Gastrocnemius medialis (tissue), 4 donors: ENCODE measurements at regions not wholly inside any gene's neighbourhood (a gene's known extent, or its start where the extent isn't known, plus 50 kb on each side); places are given as distances from the start of the nearest gene placed in this dataset.
"Not testable (repeated sequence)": the region's sequence is repeated elsewhere in the genome, so short reads cannot be mapped to it uniquely, and the experiment has no call there.

Source experiments
- CTCF ChIP-seq, 5 experiments: fragments of 450-650 bp in 3 of 5; fragments of 200-600 bp in 2 of 5; sonication (generic) in 2 of 5; IDR thresholded peaks in 4 of 5; conservative IDR thresholded peaks in 1 of 5; 1 replicate in 4 of 5; 2 replicates in 1 of 5; pipeline ENCODE4 v1.5.1; 2016 to 2019; ENCODE audit warnings: antibody characterized with exemption in 5 of 5, mild to moderate bottlenecking in 3 of 5, moderate library complexity in 3 of 5
- POLR2A ChIP-seq, 2 donors: fragments of 450-650 bp; IDR thresholded peaks; one replicate each; pipeline ENCODE4 v1.6.1; 2017; ENCODE audit warnings: antibody characterized with exemption in 2 of 2, mild to moderate bottlenecking in 2 of 2, moderate library complexity in 2 of 2

GRCh38 chr5:154596844-154597243 lies 118.8 kb upstream of the HAND1 start:
- TF ChIP-seq CTCF (IDR thresholded peaks at IDR 0.05 in 4 of 5, conservative IDR thresholded peaks at IDR 0.05 in 1 of 5); POLR2A (IDR thresholded peaks at IDR 0.05): not testable (repeated sequence)
